ENCODE measurements at regions not wholly inside any gene's neighbourhood (a gene's known extent, or its start where the extent isn't known, plus 50 kb on each side); places are given as distances from the start of the nearest gene placed in this dataset.
A peak's percentile ranks its signal among the peaks of the same experiment; 100 is the strongest.

DNA sequence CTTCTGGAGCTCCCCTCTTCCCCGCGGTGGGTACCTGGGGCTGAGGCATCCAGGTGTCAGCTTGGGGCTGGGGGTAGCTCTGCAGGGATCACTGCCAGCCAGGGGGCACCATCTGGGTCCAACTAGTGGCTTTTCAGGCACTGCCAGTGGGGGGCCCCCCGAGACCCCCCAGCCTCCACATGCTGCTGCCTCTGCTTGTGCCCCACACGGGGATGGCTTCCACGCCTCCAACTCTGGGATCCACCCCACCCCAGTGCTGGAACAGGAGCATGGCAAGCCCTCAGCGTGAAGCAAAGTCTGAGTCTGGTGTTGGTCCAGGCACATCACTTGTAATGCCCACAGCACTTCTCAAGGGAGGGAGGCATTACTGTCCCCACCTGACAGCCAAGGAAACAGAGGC, 260.5 kb upstream of the MVB12B start:
- intact Hi-C loops (cut with DNase I) = no loop called here
- 62 to 73% methylated on average over 6 of the region's 6 CpGs for WGBS, 2 donors
- no peaks in the 10 kb centered on the region for H3K36me3 ChIP-seq
- no peaks in the 10 kb centered on the region for H3K9me3 ChIP-seq
- DNase-seq = peak; percentile 48
- peaks cover 0 to 8% (median 4%) of the 10 kb centered on the region in 3 donors for H3K27me3 ChIP-seq
- H3K4me1 ChIP-seq = no peaks in the 10 kb centered on the region
- no peak overlapping the region for H3K27ac ChIP-seq
- H3K4me3 ChIP-seq = no peak overlapping the region
- no peak for TF ChIP-seq POLR2AphosphoS5 (IDR thresholded peaks at IDR 0.05)
- TF ChIP-seq CTCF (IDR thresholded peaks at IDR 0.05) = no peak
- TF ChIP-seq POLR2A (IDR thresholded peaks at IDR 0.05) = no peak
- no peak for TF ChIP-seq EP300 (IDR thresholded peaks at IDR 0.05)

DNA sequence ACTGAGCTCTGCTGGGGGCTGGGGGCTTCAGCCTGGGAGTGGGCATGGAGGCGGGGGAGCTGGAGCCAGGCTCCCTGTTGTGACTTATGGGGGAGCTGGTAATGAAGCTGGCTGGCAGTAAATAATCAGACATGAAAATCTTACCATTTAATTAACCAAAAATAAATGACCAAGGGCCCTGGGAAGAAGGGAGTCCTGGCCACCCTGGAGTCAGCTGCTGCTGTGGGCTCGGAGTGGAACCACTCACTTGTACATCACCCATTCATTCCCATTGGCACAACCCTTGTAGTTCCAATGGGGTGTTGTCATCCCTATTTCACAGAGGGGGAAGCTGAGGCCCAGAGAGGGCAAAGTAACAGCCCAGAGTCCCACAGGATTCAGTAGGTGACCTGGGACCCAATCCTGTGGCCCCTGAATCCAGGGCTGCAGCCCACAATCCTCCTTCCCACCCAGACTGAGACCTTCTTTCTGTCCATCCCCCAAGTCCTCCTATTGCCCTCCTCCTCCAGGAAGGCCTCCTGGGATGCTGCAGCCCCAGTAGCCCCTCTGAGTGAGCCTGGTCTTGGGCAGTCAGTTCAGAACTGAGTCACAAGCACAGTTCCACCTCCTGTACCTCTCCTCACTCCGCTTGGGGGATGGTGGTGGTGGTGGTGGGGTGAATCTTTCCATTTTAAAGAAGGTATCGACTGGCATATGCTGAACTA, 259.4 kb upstream of the MVB12B start:
- TF ChIP-seq CTCF (IDR thresholded peaks at IDR 0.05) = no peak
- TF ChIP-seq POLR2A (IDR thresholded peaks at IDR 0.05) = no peak
- no peak for TF ChIP-seq POLR2AphosphoS5 (IDR thresholded peaks at IDR 0.05)
- TF ChIP-seq EP300 (IDR thresholded peaks at IDR 0.05) = no peak

GRCh38 chr9:126068534-126069230, 257.9 kb upstream of the MVB12B start:
- H3K36me3 ChIP-seq = no peaks in the 10 kb centered on the region
- no peaks in the 10 kb centered on the region for H3K9me3 ChIP-seq
- H3K27me3 ChIP-seq = peaks cover 0 to 8% (median 4%) of the 10 kb centered on the region in 3 donors
- intact Hi-C loops (cut with DNase I) = no loop called here
- H3K4me1 ChIP-seq = no peaks in the 10 kb centered on the region
- WGBS, 2 donors = 82 to 86% methylated on average over 17 of the region's 17 CpGs
- no peak for TF ChIP-seq CTCF (IDR thresholded peaks at IDR 0.05)
- TF ChIP-seq EP300 (IDR thresholded peaks at IDR 0.05) = no peak
- TF ChIP-seq POLR2AphosphoS5 (IDR thresholded peaks at IDR 0.05) = no peak
- TF ChIP-seq POLR2A (IDR thresholded peaks at IDR 0.05) = no peak
- no peak overlapping the region for H3K4me3 ChIP-seq
- no peak for DNase-seq
- H3K27ac ChIP-seq = no peak overlapping the region

More for the DNA sequence above, 259.4 kb upstream of the MVB12B start:
- no peaks in the 10 kb centered on the region for H3K4me1 ChIP-seq
- H3K27me3 ChIP-seq = peaks cover 0 to 8% (median 4%) of the 10 kb centered on the region in 3 donors
- peak; percentile 34 for DNase-seq
- H3K9me3 ChIP-seq = no peaks in the 10 kb centered on the region
- H3K4me3 ChIP-seq = no peak overlapping the region
- WGBS, 2 donors = 46 to 76% methylated on average over 4 of the region's 4 CpGs
- no peaks in the 10 kb centered on the region for H3K36me3 ChIP-seq
- no peak overlapping the region for H3K27ac ChIP-seq
- intact Hi-C loops (cut with DNase I) = no loop called here

GRCh38 chr9:126069400-126069955, 257.2 kb upstream of the MVB12B start:
- no peak overlapping the region for H3K4me3 ChIP-seq
- no peak overlapping the region for H3K27ac ChIP-seq
- DNase-seq = no peak
- H3K27me3 ChIP-seq = peaks cover 0 to 8% (median 4%) of the 10 kb centered on the region in 3 donors
- H3K9me3 ChIP-seq = no peaks in the 10 kb centered on the region
- intact Hi-C loops (cut with DNase I) = no loop called here
- no peak for TF ChIP-seq POLR2A (IDR thresholded peaks at IDR 0.05)
- TF ChIP-seq POLR2AphosphoS5 (IDR thresholded peaks at IDR 0.05) = no peak
- TF ChIP-seq EP300 (IDR thresholded peaks at IDR 0.05) = no peak
- no peak for TF ChIP-seq CTCF (IDR thresholded peaks at IDR 0.05)
- WGBS, 2 donors = 66 to 70% methylated on average over 9 of the region's 9 CpGs
- no peaks in the 10 kb centered on the region for H3K4me1 ChIP-seq
- H3K36me3 ChIP-seq = no peaks in the 10 kb centered on the region
